SK-N-SH (cell line): ENCODE measurements at regions not wholly inside any gene's neighbourhood (a gene's known extent, or its start where the extent isn't known, plus 50 kb on each side); places are given as distances from the start of the nearest gene placed in this dataset.

Source experiments
- CTCF ChIA-PET: fragments of 300-600, 350-600 bp; formaldehyde crosslinking; extraction: SDS; loops from one replicate; lab custom pipeline; 2021; lab: Yijun Ruan, JAX
- POLR2A ChIA-PET: fragments of 350-600 bp; sonication (Branson Sonifier 250); formaldehyde crosslinking; extraction: SDS; loops from one replicate; lab custom pipeline; 2020; ENCODE audit warnings: antibody characterized with exemption, inconsistent platforms; lab: Yijun Ruan, JAX
- DNase-seq: peaks from one replicate; pipeline ENCODE4 v3.0.0; 2012
- H2AFZ ChIP-seq: fragments of 200-600 bp; sonication (generic); 2 replicates; pipeline ENCODE4 v1.8.1; 2016; ENCODE audit warnings: antibody characterized with exemption, mild to moderate bottlenecking, low read depth
- H3F3A ChIP-seq: fragments of 200-600 bp; sonication (generic); replicated peaks from 2 replicates; pipeline ENCODE3; 2016; ENCODE audit warnings: antibody characterized with exemption, mild to moderate bottlenecking; ENCODE audit not compliant: insufficient read depth
- H3K27ac ChIP-seq, 2 experiments: fragments of 200-500 bp in 1 of 2; fragments of 200-600 bp in 1 of 2; sonication (Bioruptor generic) in 1 of 2; sonication (generic), shearing (Covaris generic) in 1 of 2; 2 replicates each; pipeline versions ENCODE4 v1.5.1 to v1.6.1; 2014 to 2016; ENCODE audit warnings: low read depth in 2 of 2, inconsistent platforms in 1 of 2, low read length in 1 of 2, mild to moderate bottlenecking in 1 of 2, mixed read lengths in 1 of 2
- H3K27me3 ChIP-seq: fragments of 200-600 bp; sonication (generic), shearing (Covaris generic); 2 replicates; pipeline ENCODE4 v1.6.1; 2016; ENCODE audit warnings: mixed run types; ENCODE audit not compliant: insufficient read depth
- H3K36me3 ChIP-seq, 2 experiments: fragments of 200-500 bp in 1 of 2; fragments of 200-600 bp in 1 of 2; sonication (Bioruptor generic) in 1 of 2; sonication (generic) in 1 of 2; replicated peaks in 1 of 2; 2 replicates each; pipeline versions ENCODE3 to v1.5.1; 2014 to 2016; ENCODE audit warnings: low read length in 1 of 2, mild to moderate bottlenecking in 1 of 2; ENCODE audit not compliant: insufficient read depth in 2 of 2, control insufficient read depth in 1 of 2
- H3K4me1 ChIP-seq, 2 experiments: fragments of 200-500 bp in 1 of 2; fragments of 200-600 bp in 1 of 2; sonication (Bioruptor generic) in 1 of 2; sonication (generic), shearing (Covaris generic) in 1 of 2; 2 replicates each; pipeline versions ENCODE4 v1.5.1 to v1.6.1; 2014 to 2016; ENCODE audit warnings: low read depth in 1 of 2, low read length in 1 of 2, mixed run types in 1 of 2; ENCODE audit not compliant: insufficient read depth in 2 of 2, control insufficient read depth in 1 of 2
- H3K4me2 ChIP-seq: fragments of 200-600 bp; sonication (generic), shearing (Covaris generic); 2 replicates; pipeline ENCODE4 v1.6.1; 2017; ENCODE audit warnings: mixed run types
- H3K4me3 ChIP-seq, 2 experiments: fragments of 200-500 bp in 1 of 2; fragments of 200-600 bp in 1 of 2; sonication (Bioruptor generic) in 1 of 2; sonication (generic), shearing (Covaris generic) in 1 of 2; 2 replicates each; pipeline versions ENCODE4 v1.5.1 to v1.8.1; 2014 to 2016; ENCODE audit warnings: low read depth in 2 of 2, inconsistent platforms in 1 of 2, low read length in 1 of 2, mild to moderate bottlenecking in 1 of 2, mixed read lengths in 1 of 2, moderate library complexity in 1 of 2
- H3K79me2 ChIP-seq: fragments of 200-600 bp; sonication (generic); 2 replicates; pipeline ENCODE4 v1.8.1; 2017; ENCODE audit warnings: mild to moderate bottlenecking; ENCODE audit not compliant: insufficient read depth
- H3K9ac ChIP-seq: fragments of 200-600 bp; sonication (generic); 2 replicates; pipeline ENCODE4 v1.6.1; 2017; ENCODE audit warnings: mixed run types
- H3K9me2 ChIP-seq: fragments of 200-600 bp; sonication (generic); 2 replicates; pipeline ENCODE4 v1.6.1; 2017; ENCODE audit warnings: mixed run types
- H3K9me3 ChIP-seq: fragments of 200-600 bp; sonication (generic); 2 replicates; pipeline ENCODE4 v1.6.1; 2017; ENCODE audit warnings: mixed run types, mild to moderate bottlenecking, moderate library complexity
- H4K20me1 ChIP-seq: fragments of 200-600 bp; sonication (generic); 2 replicates; pipeline ENCODE4 v1.6.1; 2017; ENCODE audit warnings: mild to moderate bottlenecking, mixed run types; ENCODE audit not compliant: insufficient read depth
- ELF1 ChIP-seq: IDR thresholded peaks from 2 replicates; pipeline ENCODE4 v1.4.0; 2012
- EP300 ChIP-seq, 2 experiments: IDR thresholded peaks; 2 replicates each; pipeline versions ENCODE4 v1.4.0 to v1.6.1; 2012; ENCODE audit warnings: borderline replicate concordance in 1 of 2, low read depth in 1 of 2, low read length in 1 of 2
- GABPA ChIP-seq: IDR thresholded peaks from 2 replicates; pipeline ENCODE4 v1.4.0; 2012; ENCODE audit warnings: low read depth, mild to moderate bottlenecking
- NFIC ChIP-seq: IDR thresholded peaks from 2 replicates; pipeline ENCODE4 v1.4.0; 2012; ENCODE audit warnings: borderline replicate concordance
- POLR2AphosphoS5 ChIP-seq: IDR thresholded peaks from 2 replicates; pipeline ENCODE4 v1.6.1; 2012; ENCODE audit warnings: low read depth, low read length
- RAD21 ChIP-seq: IDR thresholded peaks from 2 replicates; pipeline ENCODE4 v1.6.1; 2012; ENCODE audit warnings: mild to moderate bottlenecking, low read length
- RCOR1 ChIP-seq: fragments of 150-350 bp; IDR thresholded peaks from 2 replicates; pipeline ENCODE4 v1.6.1; 2017; ENCODE audit warnings: antibody characterized with exemption, low read length
- TCF12 ChIP-seq: IDR thresholded peaks from 2 replicates; pipeline ENCODE4 v1.4.0; 2012
- USF2 ChIP-seq: fragments of 150-350 bp; IDR thresholded peaks from 2 replicates; pipeline ENCODE4 v1.6.1; 2017; ENCODE audit warnings: antibody characterized with exemption, low read length, low read depth, borderline replicate concordance
- YY1 ChIP-seq: IDR thresholded peaks from 2 replicates; pipeline ENCODE4 v1.4.0; 2012; ENCODE audit warnings: low read depth, mild to moderate bottlenecking
- ZBTB33 ChIP-seq: IDR thresholded peaks from 2 replicates; pipeline ENCODE4 v1.4.0; 2012; ENCODE audit warnings: low read depth, borderline replicate concordance
- TF ChIP-seq, protein P1 (sequence below): IDR thresholded peaks from 2 replicates; pipeline ENCODE4 v1.4.0; 2012; ENCODE audit warnings: low read depth

DNA sequence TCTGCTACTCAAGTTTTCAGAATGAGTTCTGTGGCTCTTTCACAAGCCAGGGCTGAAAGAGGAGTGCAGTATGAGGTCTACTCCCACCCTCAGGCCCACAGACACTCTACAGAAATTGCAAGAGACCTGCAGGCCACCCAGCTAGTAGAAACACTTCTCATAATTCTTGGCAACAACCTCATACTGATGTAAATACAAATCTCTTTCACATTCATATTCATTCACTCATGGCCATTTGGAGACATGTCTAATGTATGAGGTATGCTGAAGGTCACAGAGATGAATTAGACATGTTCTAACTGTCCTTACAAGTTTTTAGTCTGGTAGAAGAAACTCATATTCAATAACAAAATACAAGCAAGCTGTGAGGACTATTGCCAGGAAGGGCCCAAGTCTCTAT lies 83.8 kb upstream of the KLHL29 start:
- Histone ChIP-seq H3K4me3 (no peak overlapping the region), H3F3A (no peaks in the 10 kb centered on the region), H3K9me2 (no peaks in the 10 kb centered on the region), H4K20me1 (no peaks in the 10 kb centered on the region), H3K9me3 (no peaks in the 10 kb centered on the region), H3K9ac (no peak overlapping the region), H3K79me2 (no peaks in the 10 kb centered on the region), H3K27ac (no peak overlapping the region), H3K27me3 (no peaks in the 10 kb centered on the region; the same call in 1 of the 2 replicates), H3K36me3 (no peaks in the 10 kb centered on the region), H3K4me2 (no peak overlapping the region), H3K4me1 (no peaks in the 10 kb centered on the region; a peak in 1 of 4 replicates), H2AFZ (no peak overlapping the region)
- ChIA-PET POLR2A (no interaction called here), CTCF (interaction anchor here (0.8 to 3.0 kb wide), 2 partner anchors 12 to 14 kb away, joined by 4 to 10 read pairs; no protein-coding TSS in a partner anchor)
- DNase-seq, result no peak
- TF ChIP-seq, protein P1, sequence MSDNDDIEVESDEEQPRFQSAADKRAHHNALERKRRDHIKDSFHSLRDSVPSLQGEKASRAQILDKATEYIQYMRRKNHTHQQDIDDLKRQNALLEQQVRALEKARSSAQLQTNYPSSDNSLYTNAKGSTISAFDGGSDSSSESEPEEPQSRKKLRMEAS, result no peak
- no peak for TF ChIP-seq TCF12
- no peak for TF ChIP-seq NFIC
- no peak for TF ChIP-seq POLR2AphosphoS5
- no peak for TF ChIP-seq ZBTB33

GRCh38 chr2:23302591-23302990 lies 82.4 kb upstream of the KLHL29 start:
- Histone ChIP-seq H3K9me2 (no peaks in the 10 kb centered on the region), H3K27ac (no peak overlapping the region), H3K36me3 (no peaks in the 10 kb centered on the region), H3K9me3 (no peaks in the 10 kb centered on the region), H2AFZ (no peak overlapping the region), H3K4me1 (no peaks in the 10 kb centered on the region; a peak in 1 of 4 replicates), H3K4me2 (no peak overlapping the region), H4K20me1 (no peaks in the 10 kb centered on the region), H3K9ac (no peak overlapping the region), H3K79me2 (no peaks in the 10 kb centered on the region), H3K27me3 (no peaks in the 10 kb centered on the region), H3F3A (no peaks in the 10 kb centered on the region), H3K4me3 (no peak overlapping the region)
- no peak for DNase-seq
- CTCF ChIA-PET, result interaction anchor here (1.2 to 3.0 kb wide), 2 partner anchors 10 to 49 kb away, joined by 5 to 10 read pairs; no protein-coding TSS in a partner anchor
- POLR2A ChIA-PET, result no interaction called here
- no peak for TF ChIP-seq EP300 (IDR thresholded peaks at IDR 0.05; ENCODE audit: borderline replicate concordance in 1 of 2, low read depth in 1 of 2, low read length in 1 of 2)
- no peak for TF ChIP-seq ELF1
- no peak for TF ChIP-seq RAD21
- TF ChIP-seq YY1, result no peak
- TF ChIP-seq GABPA, result no peak
- no peak for TF ChIP-seq RCOR1
- TF ChIP-seq TCF12, result no peak
- no peak for TF ChIP-seq USF2
- no peak for TF ChIP-seq ZBTB33
